ENCODE measurements at regions not wholly inside any gene's neighbourhood (a gene's known extent, or its start where the extent isn't known, plus 50 kb on each side); places are given as distances from the start of the nearest gene placed in this dataset.

DNA sequence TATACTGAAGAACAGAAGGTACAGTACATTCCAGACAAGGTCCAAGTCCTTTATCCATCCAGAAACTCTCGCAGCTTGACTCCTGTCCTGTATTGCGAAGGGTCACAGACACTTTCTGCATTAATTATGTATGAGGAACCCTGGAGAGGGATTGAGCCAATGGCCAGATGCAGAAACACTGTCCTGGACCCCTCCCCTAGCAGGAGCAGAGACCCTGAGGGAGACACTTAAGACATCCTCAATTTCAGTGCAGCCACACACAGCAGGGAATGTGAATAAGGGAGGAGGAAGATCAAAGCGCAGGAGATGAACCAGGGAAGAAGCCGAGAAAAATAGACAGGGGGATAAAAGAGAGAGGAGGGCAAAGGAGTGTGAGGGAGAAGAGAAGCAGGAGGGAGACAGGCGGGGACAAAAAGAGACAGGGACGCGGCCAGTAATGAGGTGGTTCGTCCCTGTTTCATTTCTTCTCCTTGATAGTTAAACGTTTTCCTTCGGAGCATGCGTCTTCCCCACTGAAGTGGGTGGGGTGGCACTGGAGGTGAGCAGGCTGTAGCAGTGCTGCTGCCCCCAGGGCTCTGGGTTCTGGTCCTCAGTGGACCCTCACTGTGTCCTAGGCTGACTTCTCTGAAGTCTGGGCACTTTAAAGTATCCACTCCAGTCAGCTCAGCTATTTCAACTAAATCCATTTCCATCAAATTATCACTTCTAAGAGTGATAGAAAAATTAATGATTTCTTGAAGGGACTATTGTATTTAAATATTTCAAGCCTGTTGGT lies 356.4 kb upstream of the NOCT start:
- intact Hi-C loops (cut with DNase I): no loop called here
- Histone ChIP-seq H3K4me1 (no peaks in the 10 kb centered on the region), H3K27me3 (ENCODE audit: low read depth) (no peaks in the 10 kb centered on the region), H3K36me3 (no peaks in the 10 kb centered on the region), H3K27ac (no peak overlapping the region), H3K4me3 (no peak overlapping the region), H3K9me3 (no peaks in the 10 kb centered on the region)
- TF ChIP-seq, protein P1, sequence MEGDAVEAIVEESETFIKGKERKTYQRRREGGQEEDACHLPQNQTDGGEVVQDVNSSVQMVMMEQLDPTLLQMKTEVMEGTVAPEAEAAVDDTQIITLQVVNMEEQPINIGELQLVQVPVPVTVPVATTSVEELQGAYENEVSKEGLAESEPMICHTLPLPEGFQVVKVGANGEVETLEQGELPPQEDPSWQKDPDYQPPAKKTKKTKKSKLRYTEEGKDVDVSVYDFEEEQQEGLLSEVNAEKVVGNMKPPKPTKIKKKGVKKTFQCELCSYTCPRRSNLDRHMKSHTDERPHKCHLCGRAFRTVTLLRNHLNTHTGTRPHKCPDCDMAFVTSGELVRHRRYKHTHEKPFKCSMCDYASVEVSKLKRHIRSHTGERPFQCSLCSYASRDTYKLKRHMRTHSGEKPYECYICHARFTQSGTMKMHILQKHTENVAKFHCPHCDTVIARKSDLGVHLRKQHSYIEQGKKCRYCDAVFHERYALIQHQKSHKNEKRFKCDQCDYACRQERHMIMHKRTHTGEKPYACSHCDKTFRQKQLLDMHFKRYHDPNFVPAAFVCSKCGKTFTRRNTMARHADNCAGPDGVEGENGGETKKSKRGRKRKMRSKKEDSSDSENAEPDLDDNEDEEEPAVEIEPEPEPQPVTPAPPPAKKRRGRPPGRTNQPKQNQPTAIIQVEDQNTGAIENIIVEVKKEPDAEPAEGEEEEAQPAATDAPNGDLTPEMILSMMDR (IDR thresholded peaks at IDR 0.05): no peak
- ATAC-seq: no peak
- DNase-seq: no peak

DNA sequence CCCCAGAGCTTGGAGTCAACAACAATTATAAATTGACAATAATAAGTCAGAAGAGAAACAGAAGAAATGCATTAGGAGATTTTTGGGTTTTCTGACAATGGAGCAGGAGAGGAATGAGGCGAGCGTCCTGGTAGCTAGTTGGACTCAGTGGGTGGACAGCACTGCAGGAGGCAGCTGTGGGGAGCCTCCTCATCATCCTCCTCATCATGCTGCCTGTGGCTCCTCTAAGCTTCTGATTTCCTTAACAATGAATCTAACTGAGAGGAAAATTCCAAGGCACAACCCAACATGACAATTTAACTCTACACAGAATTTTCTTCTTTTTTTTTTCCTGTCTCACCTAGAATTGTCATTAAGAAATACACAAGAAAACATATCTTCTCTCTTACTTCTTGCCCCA lies 357.1 kb upstream of the NOCT start:
- no peak for DNase-seq
- H3K27me3 ChIP-seq (ENCODE audit: low read depth): no peaks in the 10 kb centered on the region
- H3K36me3 ChIP-seq: no peaks in the 10 kb centered on the region
- TF ChIP-seq, protein P1 (IDR thresholded peaks at IDR 0.05): no peak
- no peaks in the 10 kb centered on the region for H3K9me3 ChIP-seq
- no peak overlapping the region for H3K4me3 ChIP-seq
- H3K4me1 ChIP-seq: no peaks in the 10 kb centered on the region
- H3K27ac ChIP-seq: no peak overlapping the region
- ATAC-seq: no peak
- intact Hi-C loops (cut with DNase I): no loop called here

DNA sequence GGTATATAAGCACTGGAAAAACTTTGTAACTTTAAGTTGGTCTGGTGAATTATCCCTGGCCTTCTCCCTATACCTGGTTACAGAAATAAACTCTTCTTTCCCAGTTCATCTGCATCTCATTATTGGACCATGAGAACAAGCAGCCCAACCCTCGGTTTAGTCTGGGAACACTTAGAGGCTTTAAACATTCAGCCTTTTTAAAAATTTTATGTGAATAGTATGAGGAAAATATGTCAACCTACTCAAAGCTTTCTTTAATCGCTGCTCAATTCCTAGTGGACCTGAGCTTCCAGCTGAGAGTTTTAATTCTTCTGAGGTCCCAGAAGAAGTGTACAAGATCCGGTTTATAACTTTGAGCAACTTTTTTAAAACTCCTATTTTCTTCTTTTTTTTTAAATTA lies 358.6 kb upstream of the NOCT start:
- Histone ChIP-seq H3K4me1 (no peaks in the 10 kb centered on the region), H3K4me3 (no peak overlapping the region), H3K9me3 (no peaks in the 10 kb centered on the region), H3K36me3 (no peaks in the 10 kb centered on the region), H3K27ac (no peak overlapping the region), H3K27me3 (ENCODE audit: low read depth) (no peaks in the 10 kb centered on the region)
- DNase-seq (no peak), ATAC-seq (no peak)
- TF ChIP-seq, protein P1 (IDR thresholded peaks at IDR 0.05): no peak
- intact Hi-C loops (cut with DNase I): no loop called here

DNA sequence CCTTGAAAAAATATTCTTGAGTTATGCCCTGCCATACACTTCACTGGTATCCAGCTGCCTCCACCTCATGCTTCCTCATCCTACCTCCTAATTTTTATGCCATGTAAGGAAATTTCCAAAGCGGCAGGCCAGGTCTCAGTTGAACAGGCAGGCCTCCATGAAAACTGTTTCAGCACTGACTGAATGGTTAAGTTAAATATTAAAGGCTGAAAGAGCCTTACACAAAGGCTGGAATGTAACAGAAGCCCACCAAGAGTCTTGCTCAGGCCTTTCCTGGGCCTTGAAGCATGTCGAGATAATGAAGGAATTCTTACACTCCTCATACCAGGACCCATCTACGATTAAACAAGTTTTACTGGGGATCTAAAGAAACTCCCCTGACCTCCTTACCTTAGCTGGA lies 359.6 kb upstream of the NOCT start:
- H3K4me3 ChIP-seq: no peak overlapping the region

DNA sequence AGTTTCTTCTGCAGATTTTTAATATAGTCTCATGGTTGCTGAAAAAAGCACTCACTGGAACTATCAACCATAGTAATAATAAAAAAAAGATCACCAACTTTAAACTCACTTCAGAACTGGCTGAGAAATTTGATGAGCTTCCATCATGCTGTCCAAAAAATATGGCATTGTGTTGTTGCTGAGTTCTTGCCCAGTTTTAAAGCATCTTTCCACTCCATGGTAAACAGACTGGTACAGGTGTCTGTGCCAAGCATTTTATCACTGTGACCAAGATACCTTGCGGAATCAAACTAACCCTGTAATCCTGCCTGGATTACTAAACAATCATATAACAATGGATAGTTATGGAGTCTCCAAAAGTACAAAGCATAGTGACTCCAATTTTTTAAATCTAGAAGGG lies 360.3 kb upstream of the NOCT start:
- intact Hi-C loops (cut with DNase I): no loop called here
- TF ChIP-seq, protein P1 (IDR thresholded peaks at IDR 0.05): no peak
- Histone ChIP-seq H3K27me3 (ENCODE audit: low read depth) (no peaks in the 10 kb centered on the region), H3K4me3 (no peak overlapping the region), H3K27ac (no peak overlapping the region), H3K4me1 (no peaks in the 10 kb centered on the region), H3K9me3 (no peaks in the 10 kb centered on the region), H3K36me3 (no peaks in the 10 kb centered on the region)
- ATAC-seq (no peak), DNase-seq (no peak)

More for the DNA sequence above, 359.6 kb upstream of the NOCT start:
- no peaks in the 10 kb centered on the region for H3K9me3 ChIP-seq
- H3K27ac ChIP-seq: no peak overlapping the region
- H3K36me3 ChIP-seq: no peaks in the 10 kb centered on the region
- ATAC-seq (no peak), DNase-seq (no peak)
- no peaks in the 10 kb centered on the region for H3K4me1 ChIP-seq
- no peaks in the 10 kb centered on the region for H3K27me3 ChIP-seq (ENCODE audit: low read depth)
- intact Hi-C loops (cut with DNase I): no loop called here
- TF ChIP-seq, protein P1 (IDR thresholded peaks at IDR 0.05): no peak

All from lower lobe of right lung (tissue), 2 donors.